ENCODE measurements at regions not wholly inside any gene's neighbourhood (a gene's known extent, or its start where the extent isn't known, plus 50 kb on each side); places are given as distances from the start of the nearest gene placed in this dataset.
"Not testable (repeated sequence)": the region's sequence is repeated elsewhere in the genome, so short reads cannot be mapped to it uniquely, and the experiment has no call there.

DNA sequence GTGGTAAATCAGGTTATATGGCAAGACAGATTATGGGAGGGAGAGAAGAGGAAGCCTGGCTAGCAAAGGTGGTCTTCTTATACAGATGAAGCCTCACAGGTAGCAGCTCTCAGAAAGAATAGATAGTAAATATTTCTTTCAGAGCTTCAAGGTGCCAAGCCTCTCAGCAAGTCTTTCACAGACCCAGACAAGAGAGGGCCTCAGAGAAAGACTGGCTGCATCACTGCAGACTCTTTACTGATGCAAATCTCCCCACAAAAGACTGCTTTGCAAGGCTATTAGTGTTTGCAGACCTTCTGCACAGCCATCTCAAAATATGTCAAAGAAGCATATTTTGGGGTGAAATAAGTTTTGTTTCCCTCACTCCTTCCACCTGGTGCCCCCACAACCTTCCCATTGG, 372.4 kb upstream of the RND3 start:
- no peak for DNase-seq (ENCODE audit: low spot score)
- no peak for FAIRE-seq

DNA sequence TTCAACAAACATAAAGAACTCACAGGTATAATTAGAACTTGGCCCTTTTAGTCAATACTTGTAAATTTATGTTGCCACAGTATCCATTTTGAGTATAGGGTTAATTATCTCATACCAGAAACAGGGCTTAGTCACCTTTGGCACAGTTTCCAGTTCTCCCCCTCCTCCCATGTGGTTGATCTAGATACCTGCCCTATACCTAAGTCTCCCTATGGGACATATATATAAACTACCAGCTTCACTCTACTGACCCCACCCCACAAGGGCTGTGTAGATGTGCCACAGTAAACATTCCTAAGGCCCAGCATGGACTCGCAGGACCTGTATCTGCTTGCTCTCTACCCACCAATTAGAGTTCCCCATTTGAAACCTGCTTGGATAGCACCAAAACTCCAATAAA, 371.7 kb upstream of the RND3 start:
- FAIRE-seq: no peak
- no peak for DNase-seq (ENCODE audit: low spot score)

DNA sequence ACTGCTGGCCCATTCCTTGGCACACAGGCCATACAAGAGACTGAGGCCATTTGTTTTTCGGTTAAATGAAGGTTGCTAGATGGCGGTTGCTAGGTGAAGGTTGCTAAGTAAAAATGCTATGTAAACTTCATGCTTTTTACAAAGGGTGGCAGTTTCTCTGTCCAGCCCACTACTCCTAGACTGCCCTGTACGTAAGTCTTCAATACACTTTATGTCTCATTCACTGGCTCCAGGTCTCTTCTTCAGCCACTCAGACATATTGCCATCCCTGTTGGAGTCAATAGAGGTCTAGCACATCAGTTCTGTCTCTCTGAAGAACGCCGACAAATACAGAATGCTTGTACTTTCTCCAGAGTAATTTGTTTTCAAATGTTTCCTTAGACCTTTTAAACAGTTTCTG, 370.9 kb upstream of the RND3 start:
- FAIRE-seq: no peak
- DNase-seq (ENCODE audit: low spot score): no peak

- DNase-seq (ENCODE audit: low spot score) (no peak), FAIRE-seq (no peak)
These were observed 369.3 kb upstream of the RND3 start for GRCh38 chr2:150856596-150857281.

GRCh38 chr2:150853263-150853662, 365.8 kb upstream of the RND3 start:
- FAIRE-seq (no peak), DNase-seq (ENCODE audit: low spot score) (no peak)

- no peak for FAIRE-seq
These were observed 363.2 kb upstream of the RND3 start for GRCh38 chr2:150850641-150851040.

DNA sequence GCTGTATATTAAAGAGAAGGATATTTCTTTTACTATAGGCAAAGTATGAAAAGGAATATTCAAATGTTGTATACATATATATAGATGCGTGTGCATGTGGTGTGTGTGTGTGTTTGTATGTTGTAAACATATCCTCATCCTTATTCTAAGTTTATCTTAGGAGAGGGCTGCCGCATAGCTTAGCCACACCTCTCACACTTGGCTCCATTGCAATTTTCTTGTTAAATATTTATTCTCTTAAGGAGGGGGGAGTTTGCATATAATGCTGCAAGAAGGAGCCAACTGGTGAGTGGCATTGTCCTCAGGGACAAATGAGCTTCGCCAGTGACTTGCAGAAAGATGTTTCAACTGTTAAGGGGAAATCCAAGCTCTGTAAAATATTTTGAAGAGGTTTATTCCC, 360.1 kb upstream of the RND3 start:
- FAIRE-seq (no peak), DNase-seq (ENCODE audit: low spot score) (no peak)

More at GRCh38 chr2:150850641-150851040, 363.2 kb upstream of the RND3 start:
- DNase-seq (ENCODE audit: low spot score): no peak

DNA sequence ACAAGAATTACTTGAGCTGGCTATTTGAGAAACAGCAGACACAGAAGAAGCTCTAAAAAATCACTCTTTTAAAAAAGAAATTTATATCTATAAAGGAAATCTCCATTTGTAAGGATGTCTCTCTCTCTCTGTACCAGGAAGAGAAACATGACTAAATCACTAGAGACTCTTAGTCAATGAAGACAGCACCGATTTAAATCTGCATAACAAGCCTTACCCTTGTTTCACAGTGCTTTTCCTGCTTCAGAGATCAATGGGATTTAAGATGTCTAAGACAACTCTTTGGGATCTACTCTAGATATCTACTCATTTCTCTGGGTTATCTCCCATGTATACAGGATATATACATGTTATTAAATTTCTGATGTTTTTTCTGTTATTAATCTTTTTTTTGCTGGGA, 359.2 kb upstream of the RND3 start:
- FAIRE-seq (no peak), DNase-seq (ENCODE audit: low spot score) (no peak)

- DNase-seq (ENCODE audit: low spot score) (no peak), FAIRE-seq (no peak)
These were observed 345.2 kb upstream of the RND3 start for GRCh38 chr2:150832686-150833085.

DNA sequence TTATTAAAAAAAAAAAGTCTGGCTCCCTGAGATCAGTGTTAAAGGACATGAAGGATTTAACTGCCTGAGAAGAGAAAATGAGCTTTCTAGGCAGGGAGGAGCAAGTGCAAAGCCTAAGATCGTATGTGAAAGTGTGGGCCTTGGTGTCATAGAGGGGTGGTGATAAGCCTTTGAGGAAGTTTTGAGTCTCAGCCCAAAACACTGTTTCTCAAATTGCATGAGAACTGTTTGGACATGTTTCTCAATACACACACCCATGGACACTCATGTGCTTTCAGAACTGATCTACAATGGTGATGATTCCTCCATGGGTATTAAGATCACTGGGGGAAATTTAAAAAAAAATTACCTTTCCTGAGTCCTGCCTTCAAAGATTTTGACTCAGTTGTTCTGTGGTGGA, 336.7 kb upstream of the RND3 start:
- FAIRE-seq (no peak), DNase-seq (ENCODE audit: low spot score) (no peak)

DNA sequence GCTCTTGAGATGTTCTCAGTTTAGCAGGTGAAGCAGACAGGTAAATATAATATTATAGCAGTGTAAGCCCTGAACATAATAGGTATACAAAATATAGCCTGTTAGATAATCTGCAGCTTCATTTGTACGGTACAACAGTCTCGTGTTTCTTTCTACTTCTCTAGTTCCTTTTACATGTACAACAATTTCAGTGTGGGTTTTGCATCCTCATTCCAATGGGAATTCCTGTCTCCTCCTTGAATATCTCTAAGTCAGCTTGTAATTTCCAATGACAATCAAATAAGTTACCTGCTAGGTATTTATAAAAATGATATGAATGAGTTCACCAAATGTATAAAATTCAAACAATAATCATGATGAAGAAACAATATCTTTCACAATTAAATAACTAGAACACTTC, 330.0 kb upstream of the RND3 start:
- DNase-seq (ENCODE audit: low spot score) (no peak), FAIRE-seq (no peak)

DNA sequence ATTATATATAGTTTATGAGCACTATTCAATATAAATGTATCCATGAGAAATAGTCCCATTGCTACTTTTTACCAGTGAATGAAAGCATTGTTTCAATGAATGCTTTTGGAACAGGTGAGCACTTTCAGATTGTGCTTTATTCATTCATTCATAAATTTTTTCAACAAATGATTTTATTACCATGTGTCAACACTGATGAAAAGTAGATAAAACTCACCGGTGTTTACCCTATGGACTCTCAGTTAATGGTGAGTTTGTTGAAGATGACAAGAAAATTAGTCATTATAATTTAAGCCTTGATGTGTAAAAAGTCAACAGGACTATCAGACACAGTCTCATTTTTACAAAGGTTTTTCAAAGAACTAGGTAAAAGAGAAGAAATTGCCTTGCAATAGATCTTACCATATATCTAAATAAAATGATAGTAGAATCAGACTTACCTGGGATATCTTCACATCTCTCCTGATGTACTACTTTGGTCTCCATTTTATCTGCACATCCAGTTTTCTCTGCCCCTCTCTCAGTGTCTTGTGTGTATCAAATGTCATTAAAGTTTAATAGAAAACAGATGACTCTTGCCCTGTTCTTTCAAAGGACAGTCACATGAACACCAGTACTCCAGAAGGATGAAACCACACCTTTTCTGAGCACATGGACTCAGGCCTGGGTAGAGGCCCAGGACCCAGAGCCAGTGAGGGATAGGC, 325.3 kb upstream of the RND3 start:
- DNase-seq (ENCODE audit: low spot score) (no peak), FAIRE-seq (no peak)

DNA sequence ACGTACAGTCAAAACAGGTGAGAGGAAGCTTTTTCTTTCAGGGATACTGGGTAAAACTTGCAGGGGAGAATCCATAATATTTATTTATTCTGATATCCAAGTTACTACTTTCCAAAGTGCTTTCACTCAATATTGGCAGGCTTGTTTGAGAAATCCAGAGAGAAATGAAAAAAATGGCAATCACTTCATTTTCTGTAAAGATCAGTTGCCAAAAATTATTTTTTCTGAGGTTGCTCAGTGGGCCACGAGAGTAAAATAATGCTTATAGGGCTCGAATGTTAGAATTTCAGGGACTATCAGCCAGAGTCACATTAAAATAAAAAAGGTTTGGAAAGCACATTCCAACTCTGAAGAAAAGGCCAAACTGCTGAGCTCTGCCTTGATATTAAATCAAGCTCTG, 324.6 kb upstream of the RND3 start:
- DNase-seq (ENCODE audit: low spot score) (no peak), FAIRE-seq (no peak)

GRCh38 chr2:150811259-150811855, 323.9 kb upstream of the RND3 start:
- FAIRE-seq: no peak

DNA sequence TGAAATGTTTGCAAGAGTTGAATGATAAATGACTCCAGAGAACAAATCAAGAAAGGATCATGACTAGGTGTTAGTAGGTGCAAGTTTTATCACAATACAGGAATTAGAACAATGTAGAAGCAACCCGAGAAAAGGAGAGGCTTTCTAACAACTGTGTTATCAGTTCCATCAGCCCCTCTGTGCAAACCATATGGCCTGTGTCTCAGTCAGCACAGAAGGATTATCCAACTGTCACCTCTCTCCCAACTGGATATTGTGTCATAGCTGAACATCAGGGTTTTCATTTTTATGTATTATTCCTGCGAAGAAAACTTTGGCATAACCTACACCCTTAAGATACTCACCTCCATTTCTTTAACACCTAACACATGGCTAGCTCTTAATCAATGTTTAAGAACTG, 321.6 kb upstream of the RND3 start:
- DNase-seq (ENCODE audit: low spot score) (no peak), FAIRE-seq (no peak)

More at GRCh38 chr2:150811259-150811855, 323.9 kb upstream of the RND3 start:
- DNase-seq (ENCODE audit: low spot score): no peak

DNA sequence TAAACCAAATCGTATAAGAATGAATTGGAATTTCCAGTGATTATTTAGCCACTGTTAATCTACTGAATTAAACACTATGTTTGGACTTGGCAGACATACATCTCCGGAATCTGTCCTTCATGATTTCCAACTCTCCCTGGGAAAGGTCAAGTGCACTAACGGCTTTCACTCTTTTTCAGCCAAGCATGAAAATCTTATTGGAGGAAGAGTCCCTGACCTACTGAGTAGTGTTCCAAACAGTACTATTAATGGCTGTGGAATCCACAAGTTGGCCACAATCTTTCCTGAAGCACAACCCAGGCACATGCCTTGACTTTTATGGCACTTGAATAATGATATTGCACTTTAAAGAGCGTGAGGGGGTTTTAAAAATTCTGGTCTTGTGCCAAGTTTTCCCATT, 318.9 kb upstream of the RND3 start:
- FAIRE-seq: no peak
- no peak for DNase-seq (ENCODE audit: low spot score)

- no peak for FAIRE-seq
- no peak for DNase-seq (ENCODE audit: low spot score)
These were observed 316.4 kb upstream of the RND3 start for GRCh38 chr2:150803689-150804398.

GRCh38 chr2:150802635-150803034, 315.2 kb upstream of the RND3 start:
- FAIRE-seq (no peak), DNase-seq (ENCODE audit: low spot score) (no peak)

GRCh38 chr2:150796236-150796635, 308.8 kb upstream of the RND3 start:
- not testable (repeated sequence) for FAIRE-seq

DNA sequence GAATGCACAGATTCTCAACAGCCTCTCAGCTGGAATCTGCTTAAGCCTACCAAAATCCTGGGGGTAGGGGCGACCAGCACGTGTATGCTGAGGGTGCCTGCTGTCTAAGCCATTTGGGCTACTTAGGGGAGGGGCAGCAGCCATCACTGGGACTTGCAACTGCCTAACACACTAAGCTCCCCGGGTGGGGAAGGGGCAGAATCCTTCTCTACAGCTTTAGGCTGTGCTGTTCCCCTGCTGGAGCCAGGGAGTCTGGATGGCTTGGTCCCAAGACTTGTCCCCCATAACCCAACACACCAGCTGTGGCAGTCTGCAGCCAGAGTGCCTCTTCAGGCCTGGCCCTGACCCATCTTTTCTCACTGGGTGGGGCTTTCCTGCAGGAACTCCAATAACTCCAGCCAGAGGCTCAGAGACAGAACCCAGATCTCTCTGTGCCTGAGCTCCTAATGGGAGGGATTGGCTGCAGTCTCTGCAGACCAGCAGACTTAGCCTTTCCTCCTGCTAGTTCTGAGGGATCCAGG, 305.4 kb upstream of the RND3 start:
- FAIRE-seq (no peak), DNase-seq (ENCODE audit: low spot score) (no peak)

More at GRCh38 chr2:150796236-150796635, 308.8 kb upstream of the RND3 start:
- not testable (repeated sequence) for DNase-seq (ENCODE audit: low spot score)

- DNase-seq (ENCODE audit: low spot score) (no peak), FAIRE-seq (no peak)
These were observed 304.1 kb upstream of the RND3 start for GRCh38 chr2:150791567-150791966.

GRCh38 chr2:150789376-150789905, 302.0 kb upstream of the RND3 start:
- FAIRE-seq (no peak), DNase-seq (ENCODE audit: low spot score) (no peak)

Data from urothelium cell line (cell line).